HG02571 (cell line): ENCODE measurements at regions not wholly inside any gene's neighbourhood (a gene's known extent, or its start where the extent isn't known, plus 50 kb on each side); places are given as distances from the start of the nearest gene placed in this dataset.
A peak's percentile ranks its signal among the peaks of the same experiment; 100 is the strongest.
"Not testable (repeated sequence)": the region's sequence is repeated elsewhere in the genome, so short reads cannot be mapped to it uniquely, and the experiment has no call there.

Experiments
- ATAC-seq: cut with Tn5 transposase; IDR thresholded peaks from one replicate; pipeline ENCODE4 v1.9.1; 2021; ENCODE audit warnings: mild to moderate bottlenecking, moderate library complexity; ENCODE audit not compliant: unreplicated experiment

- ATAC-seq = not testable (repeated sequence)
These were observed 320.7 kb downstream of the KLF13 start for GRCh38 chr15:31647337-31647826.

GRCh38 chr15:31649634-31650033 lies 323.0 kb downstream of the KLF13 start:
- not testable (repeated sequence) for ATAC-seq

- not testable (repeated sequence) for ATAC-seq
These were observed 323.5 kb downstream of the KLF13 start for GRCh38 chr15:31650055-31650701.

- not testable (repeated sequence) for ATAC-seq
These were observed 330.3 kb downstream of the KLF13 start for GRCh38 chr15:31656915-31657314.

DNA sequence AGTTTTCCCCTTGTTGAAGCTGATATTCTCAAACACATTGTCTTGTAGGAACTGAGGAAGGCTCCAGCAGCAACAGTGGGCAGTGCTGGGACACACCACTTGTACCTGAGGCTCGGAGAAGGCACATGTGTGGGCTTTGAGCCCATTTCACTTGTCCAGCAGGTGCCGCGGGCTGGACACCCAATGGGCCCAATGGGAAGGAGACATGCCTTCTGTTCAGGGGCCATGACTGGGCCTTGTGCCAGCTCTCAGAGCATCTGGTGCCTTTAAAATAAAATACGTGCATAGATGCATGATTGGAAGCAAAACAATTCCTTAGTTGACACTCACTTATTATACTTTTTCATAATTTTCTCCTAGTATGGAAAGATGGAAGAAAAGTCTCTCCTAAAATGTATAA lies 334.2 kb downstream of the KLF13 start:
- no peak for ATAC-seq

GRCh38 chr15:31665732-31666131 lies 339.1 kb downstream of the KLF13 start:
- ATAC-seq = not testable (repeated sequence)

DNA sequence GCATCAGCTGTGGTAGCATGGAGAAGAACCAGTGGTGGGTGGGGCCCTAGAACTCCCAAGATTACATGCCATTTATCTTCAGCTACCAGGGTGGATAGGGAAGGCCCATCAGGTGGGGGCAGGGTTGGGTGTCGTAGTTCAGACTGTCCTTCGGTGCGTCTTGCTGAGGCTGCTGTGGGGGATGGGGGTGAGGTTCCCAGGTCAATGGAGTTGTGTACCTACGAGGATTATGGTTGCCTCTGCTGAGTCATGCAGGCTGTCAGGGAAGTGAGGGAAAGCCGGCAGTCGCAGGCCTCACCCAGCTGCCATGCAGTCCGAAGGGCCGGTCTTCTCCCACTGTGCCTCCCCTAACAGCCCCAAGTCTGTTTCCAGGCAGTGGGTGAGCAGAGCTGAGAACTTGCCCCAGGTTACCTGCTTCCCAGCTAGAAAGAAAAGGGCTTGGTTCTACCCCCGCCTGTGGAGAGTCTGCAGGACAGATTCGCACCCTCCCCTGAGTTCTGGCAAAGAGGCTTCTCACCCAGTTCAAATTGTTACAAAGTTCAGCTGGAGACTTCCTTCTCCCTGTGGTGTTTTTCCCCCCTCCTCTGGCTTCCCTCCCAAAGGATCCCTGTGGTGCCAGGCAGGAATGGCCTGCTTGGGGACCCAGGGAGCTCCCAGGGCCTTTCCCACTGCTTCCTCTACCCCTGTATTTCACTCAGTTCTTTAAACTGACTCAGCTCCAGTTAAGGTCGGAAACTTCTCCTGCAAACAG lies 342.7 kb downstream of the KLF13 start:
- ATAC-seq = not testable (repeated sequence)

DNA sequence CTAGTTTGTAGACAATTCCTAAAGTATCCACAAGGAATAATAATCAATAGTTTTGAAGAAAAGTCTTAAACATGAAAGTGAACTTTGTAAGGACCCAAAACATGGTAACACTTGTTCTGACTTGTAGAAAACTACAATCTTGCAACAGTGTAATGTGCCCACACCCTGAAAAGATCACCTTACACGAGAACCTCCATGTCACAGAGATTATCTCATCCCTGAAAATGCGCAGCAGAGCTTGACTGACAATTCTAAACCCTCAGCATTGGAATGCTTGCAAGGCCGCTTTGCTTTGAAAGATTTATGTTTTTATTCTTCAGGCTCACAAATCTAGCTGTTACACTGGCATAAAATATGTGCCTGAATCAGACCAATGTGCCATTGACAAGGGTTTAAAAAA lies 346.6 kb downstream of the KLF13 start:
- not testable (repeated sequence) for ATAC-seq

- ATAC-seq = not testable (repeated sequence)
These were observed 348.6 kb upstream of the CHRNA7 start for GRCh38 chr15:31681529-31682259.

DNA sequence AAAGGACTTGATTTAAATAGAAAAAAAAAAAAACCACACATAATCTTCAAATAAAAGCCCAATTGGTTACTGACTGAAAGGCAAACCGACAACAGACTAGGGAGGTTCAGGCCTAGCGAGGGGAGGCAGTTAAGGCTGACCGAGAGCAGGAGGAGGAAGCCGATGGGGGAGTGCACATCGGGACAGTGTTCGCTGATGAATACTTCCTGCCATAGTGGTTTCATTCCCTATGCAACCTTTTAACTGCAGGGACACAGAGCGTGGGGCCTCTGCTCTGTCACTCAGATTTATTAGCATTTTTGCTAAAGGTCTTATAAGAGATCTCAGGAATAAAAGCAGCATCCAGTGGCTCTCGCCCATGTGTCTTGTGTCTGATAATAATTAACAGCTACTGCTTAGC lies 343.2 kb upstream of the CHRNA7 start:
- ATAC-seq = not testable (repeated sequence)

- not testable (repeated sequence) for ATAC-seq
These were observed 333.8 kb upstream of the CHRNA7 start for GRCh38 chr15:31696509-31696908.

GRCh38 chr15:31705076-31705678 lies 325.1 kb upstream of the CHRNA7 start:
- ATAC-seq = not testable (repeated sequence)

GRCh38 chr15:31707944-31708702 lies 322.2 kb upstream of the CHRNA7 start:
- peak; percentile 58 for ATAC-seq

DNA sequence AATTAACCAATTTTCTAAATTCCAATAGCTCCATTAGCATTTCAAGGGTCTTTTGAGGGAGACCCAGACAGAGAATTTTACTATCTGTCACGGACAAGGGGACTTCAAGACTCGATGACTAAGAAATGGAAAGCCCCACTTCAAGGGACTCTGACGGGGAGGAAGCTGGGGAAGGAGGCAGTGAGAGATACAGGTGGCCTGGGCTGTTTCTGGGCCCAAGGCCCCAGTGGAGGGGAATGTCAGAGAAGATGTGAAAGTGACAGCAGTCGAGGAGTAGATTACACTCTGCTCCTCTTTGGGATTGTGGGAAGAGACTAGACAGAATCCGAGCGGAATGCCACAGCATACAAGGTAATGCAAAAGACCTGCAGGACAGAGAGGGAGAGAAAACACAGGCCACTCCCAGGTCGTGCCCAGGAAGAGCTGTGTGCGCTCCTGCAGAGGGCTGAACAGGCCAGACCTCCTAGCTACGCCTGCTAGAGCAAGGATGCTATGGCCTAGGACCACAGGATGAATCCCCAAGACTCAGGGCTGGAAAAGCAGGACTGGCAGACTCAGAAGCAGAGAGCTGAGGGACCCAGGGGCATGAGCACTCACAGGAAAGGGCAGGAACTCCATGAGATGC lies 321.5 kb upstream of the CHRNA7 start:
- peak; percentile 74 for ATAC-seq

DNA sequence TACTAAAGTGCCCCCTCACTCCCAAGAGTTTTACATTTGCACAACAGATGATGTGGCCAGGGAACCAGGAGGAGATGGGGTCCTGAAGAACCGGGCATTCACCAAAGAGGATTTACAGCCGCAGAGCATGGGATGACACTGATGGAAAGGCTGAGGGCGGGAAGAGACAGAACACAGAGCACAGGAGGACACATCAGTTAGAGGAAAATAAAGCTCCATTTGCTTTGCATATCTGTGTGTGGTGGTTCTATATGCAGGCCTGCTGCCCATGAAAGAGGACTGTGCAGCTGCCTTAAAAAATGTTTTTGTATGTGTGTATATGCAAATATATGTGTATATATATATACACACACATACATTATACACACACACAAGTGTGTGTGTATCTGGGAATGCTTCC lies 320.8 kb upstream of the CHRNA7 start:
- not testable (repeated sequence) for ATAC-seq

DNA sequence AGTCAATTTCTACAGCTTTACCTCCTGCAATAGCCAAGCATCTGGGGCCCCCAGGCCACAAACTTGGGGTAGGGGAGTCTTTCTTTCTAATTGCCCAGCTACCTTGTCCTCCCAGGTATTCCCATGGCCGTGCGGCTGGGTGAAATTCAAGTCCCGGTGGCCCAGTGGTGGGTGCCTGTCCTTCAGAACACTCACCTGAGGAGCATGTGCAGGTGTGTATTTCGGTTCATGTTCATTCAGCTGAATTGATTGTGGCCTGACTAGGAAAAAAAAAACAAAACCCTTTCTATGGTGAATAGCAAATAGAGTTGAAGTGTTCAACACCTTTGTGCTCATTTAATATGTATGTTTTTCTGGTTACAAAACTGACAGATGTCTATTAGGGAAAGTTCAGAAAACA lies 319.5 kb upstream of the CHRNA7 start:
- not testable (repeated sequence) for ATAC-seq

DNA sequence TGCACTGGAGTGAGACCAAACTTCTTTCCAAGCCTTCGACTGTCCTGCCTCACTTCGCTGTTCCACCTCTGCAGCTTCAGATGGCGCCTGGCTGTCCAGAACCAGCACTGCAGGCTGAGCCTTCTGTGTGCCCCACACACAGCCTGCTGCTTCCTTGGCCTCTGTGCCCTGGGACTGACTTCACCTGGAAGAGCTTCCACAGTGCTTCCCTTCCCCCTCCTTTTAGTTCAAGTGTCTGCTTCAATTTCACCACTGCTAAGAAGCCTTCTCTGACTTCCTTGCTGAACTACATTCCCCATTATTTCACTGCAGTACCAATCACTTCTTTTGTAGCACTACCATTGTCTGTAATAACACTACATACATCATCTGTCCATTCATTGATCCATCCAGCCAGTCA lies 315.1 kb upstream of the CHRNA7 start:
- ATAC-seq = not testable (repeated sequence)

GRCh38 chr15:31718625-31719024 lies 311.7 kb upstream of the CHRNA7 start:
- ATAC-seq = not testable (repeated sequence)

GRCh38 chr15:31719396-31720022 lies 310.8 kb upstream of the CHRNA7 start:
- ATAC-seq = not testable (repeated sequence)
